IPS-NIHi11 (cell line): ENCODE measurements at regions not wholly inside any gene's neighbourhood (a gene's known extent, or its start where the extent isn't known, plus 50 kb on each side); places are given as distances from the start of the nearest gene placed in this dataset.

Experiments
- DNase-seq: peaks from one replicate; pipeline ENCODE4 v3.0.0; 2012; ENCODE audit warnings: mixed read lengths, low spot score

DNA sequence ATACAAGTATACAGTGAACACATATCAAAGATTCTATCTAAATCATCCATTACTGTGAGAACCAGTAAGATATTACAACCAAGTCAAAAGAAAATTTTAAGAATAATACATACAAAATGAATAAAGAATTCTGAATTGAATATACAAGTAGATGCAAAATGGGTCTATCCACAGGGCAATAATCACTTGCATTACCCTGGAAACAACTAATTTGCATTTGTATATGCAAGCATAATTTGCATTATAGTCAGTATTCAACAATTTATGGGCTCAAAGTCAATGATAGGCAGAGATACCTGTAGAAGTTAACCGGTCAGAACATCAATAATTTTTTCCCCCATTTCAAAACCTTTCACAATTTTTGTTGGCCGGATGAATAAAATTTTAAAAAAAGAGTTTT, 512.2 kb upstream of the ALCAM start:
- DNase-seq: no peak

DNA sequence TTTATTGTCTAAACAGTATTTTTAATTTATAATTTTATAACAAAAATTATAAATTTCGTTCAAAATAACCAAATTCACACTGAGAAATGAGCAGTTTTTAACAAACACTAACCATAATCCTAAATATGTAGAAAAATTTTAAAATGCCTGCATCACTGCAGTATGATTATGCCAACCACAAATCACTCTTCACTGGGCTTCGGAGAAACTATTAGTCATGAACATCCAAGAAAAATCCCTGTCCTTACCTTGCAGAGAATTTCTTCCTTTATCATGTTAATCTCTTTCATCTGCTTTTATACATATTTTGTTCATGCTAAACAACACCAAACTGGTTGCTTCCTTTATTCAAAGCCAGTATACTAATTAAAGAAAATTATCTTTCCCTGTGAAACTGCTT, 511.0 kb upstream of the ALCAM start:
- no peak for DNase-seq

DNA sequence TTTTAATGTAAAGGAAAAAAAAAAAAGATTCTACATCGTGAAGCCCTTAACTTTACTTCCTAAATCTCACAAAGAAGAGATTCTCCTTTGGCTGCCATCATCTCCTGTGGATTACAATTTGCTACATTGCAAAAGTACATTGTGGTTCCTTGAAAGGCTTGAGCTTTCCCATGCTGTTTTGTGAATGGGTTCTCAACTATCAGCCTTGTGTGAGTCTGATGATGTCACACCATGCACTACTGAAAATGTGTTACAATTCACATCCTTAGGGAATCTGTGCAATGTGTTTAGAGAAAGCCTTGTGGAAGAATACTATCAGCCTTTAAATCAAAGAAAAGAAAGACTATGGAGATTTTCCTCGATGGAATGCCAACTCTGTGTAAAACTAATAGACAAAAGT, 510.0 kb upstream of the ALCAM start:
- DNase-seq: no peak

- DNase-seq: no peak
Measured at GRCh38 chr3:104868291-104868690, 498.4 kb upstream of the ALCAM start.

DNA sequence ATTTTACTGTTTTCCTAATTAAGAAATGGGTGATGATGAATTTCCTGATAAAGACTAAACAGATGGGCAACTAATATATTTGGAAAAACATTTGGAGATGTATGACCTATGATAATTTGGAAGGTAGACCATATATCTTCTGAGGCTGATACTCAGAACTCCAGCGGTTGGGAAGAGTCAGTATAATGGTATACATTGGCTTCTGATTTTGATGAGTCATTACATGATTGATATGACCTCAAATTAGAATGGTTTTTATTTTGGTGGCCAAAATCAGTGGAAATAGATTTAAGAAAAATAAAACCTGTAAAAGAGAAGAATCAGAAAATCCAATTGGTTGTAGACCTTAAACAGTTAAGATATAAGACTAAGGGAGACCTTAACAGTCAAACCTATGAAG, 496.4 kb upstream of the ALCAM start:
- no peak for DNase-seq

DNA sequence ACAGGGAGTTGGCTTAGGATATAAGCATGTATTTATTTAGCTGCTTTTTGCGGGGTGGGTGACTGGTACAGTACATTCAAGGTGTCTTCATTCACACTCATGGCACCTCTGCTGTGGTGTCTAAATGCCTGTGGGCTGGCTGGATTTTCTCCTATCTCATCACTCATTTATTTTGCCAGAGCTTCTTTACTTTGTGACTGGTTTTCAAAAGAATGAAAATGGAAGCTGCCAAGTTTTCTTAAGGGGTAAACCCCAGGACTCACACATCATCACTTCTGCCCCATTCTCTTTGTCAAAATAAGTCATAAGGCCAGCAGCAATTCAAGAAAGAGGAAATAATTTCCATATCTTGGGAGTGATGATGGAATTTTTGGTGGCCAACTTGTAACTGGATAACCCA, 493.4 kb upstream of the ALCAM start:
- DNase-seq: no peak

DNA sequence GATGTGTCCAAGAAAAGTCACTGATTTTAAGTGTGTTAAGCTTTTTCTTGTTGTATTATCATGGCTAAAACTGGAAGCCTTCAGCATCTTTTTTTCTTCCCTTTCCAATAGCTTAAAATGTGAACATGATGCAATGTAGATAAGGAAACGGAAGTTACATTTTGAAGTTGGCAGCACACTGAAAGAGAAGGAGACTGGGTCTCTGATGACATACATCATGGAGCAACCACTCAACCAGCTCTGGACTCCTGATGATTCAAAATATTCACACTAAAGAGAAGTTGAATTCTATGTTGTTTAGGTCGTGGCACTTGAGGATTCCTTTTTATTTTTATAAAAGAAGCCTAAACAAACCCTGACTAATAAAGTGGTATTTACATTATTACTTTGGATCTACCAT, 488.3 kb upstream of the ALCAM start:
- DNase-seq: no peak

DNA sequence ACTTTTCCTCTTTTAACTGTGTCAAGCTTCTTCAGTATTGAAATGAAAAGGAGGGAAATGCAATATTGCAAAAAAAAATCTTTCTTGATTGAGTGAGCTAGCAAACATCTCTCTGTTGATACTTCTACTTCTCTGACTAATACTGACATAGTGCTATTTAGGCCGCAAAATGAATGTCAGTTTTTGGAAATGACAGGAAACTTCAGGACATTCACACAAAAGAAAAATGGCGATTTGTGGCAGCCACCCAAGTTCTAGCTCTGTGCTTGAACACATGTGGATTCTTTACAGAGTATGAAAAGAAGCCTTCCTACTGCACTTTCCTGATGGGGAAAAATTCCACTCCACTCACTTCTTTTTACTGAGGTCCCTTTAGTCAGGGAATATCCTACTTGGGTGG, 486.8 kb upstream of the ALCAM start:
- DNase-seq: no peak

DNA sequence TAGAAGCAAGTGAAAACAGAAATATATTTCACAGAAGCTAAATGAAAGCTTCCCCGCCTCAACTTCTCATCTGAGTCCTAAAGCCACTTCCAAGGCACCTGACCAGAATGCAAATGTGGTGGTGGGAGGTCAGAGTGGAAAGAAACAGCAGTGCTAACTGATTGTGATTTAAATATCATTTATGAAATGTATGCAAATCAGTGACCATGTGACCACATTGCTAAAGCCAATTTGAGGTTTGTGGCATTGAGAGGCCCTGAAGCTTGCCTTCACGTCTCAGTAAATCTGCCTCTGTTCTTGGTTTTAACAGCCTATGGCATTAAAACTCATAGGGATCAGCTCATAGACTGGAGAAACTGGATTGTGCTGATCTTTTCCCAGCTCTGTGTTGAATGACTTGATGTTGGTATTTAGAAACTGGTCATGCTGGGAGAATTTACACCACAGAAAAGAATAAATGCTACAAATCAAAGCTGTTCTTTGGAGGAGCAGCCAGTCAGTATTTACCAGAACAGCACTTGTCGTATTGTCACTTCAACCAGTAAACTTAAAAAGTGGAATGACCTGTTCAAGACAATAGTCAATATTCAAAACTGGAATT, 481.4 kb upstream of the ALCAM start:
- DNase-seq: no peak

DNA sequence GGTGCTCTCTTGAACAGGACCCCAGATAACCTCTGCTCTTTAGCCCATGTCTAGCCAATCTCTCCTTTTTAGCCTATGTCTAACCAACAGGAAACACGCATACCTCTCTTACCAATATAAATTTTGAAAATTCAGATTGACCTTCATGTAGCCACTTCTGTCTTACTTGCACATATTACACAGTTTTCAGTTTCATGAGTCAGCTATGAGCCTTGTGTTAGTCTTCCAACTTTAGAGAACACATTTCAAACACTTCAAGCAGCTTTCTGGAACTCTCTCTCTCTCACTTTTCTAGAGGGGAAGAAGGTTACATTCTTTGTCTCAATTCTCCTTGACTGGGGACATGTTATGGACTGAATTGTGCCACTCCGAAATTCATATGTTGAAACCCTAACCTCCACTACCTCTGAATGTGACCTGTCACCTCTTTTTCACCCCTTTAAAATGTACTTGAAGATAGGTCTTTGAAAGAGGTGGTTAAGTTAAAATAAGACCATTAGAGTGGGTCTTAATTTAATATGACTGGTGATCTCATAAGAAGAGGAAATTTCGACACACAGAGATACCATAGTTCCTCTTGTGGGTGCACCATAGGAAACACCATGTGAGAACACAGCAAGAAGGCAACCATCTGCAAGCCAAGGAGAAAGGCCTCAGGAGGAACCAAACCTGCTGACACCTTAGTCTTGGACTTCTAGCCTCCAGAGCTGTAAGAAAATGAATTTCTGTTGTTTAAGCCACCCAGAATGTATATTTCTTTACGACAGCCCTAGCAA, 480.3 kb upstream of the ALCAM start:
- DNase-seq: no peak

DNA sequence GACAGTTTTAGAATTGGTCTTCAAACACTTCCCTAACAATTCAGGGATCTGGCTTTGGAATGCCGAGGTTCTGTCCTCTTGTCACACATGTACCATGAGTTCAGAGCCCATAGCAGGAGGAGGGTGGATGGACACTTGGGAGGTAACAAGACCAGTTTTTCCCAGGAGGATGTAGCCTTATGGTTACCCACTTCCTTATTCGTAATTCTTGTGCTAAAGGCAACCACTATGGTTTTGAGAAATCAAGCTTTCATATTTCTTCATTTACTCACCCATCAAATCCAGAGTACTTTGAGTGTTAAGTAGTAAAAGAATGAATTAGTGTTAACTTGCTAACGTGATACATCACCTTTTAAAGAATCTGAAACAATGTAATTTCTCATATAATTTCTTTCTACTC, 479.6 kb upstream of the ALCAM start:
- DNase-seq: no peak

DNA sequence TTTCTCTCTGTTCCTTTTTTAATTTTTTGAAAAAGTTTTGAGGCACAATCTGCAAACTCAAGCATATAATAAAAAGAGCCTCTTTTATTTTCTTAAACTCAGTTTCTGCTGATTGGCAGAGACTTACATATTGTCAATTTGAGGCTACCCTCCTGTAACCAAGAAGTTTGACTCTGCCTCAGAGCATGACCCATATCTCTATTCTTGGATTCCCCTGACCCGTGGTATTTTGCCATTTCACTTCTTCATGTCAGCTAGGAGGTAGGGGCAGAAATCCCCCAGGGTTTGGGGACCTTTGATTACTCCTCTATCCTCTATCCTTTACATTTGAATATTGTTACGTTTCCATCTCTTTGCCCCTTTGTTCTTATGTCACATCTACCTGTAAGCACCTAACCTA, 479.1 kb upstream of the ALCAM start:
- DNase-seq: no peak

- DNase-seq: no peak
Measured at GRCh38 chr3:104892044-104892443, 474.7 kb upstream of the ALCAM start.

- no peak for DNase-seq
Measured at GRCh38 chr3:104896624-104897023, 470.1 kb upstream of the ALCAM start.

DNA sequence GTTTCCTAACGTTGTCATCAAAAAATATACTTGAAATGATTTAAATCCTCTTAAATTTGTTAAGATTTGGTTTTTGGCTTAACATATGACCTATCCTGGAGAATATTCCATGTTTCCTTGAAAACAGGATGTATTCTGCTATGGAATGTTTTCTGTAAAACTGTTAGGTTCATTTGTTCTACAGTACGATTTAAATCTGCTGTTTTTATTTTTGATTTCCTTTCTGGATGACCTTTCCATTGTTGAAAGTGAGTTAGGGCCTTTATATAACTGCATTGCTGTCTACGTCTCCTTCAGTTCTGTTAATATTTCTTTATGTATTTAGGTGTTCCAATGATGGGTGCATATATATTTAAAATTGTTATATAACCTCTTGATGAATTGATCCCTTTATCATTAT, 465.3 kb upstream of the ALCAM start:
- no peak for DNase-seq

DNA sequence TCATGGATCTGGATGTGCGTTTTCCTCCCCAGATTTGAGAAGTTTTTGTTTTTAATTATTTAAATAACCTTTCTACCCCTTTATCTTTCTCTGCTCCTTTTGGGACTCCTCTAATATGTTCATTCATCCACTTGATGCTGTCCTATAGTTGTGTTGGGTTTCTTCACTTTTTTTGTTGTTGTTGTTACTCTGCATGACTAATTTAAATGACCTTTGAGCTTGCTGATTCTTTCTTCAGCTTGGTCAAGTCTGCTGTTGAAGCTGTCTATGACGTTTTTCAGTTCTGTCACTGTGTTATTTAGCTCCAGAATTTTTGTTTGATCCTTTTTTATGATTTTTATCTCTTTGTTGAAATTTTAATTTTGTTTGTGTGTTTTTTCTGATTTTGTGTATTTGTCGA, 463.6 kb upstream of the ALCAM start:
- no peak for DNase-seq

DNA sequence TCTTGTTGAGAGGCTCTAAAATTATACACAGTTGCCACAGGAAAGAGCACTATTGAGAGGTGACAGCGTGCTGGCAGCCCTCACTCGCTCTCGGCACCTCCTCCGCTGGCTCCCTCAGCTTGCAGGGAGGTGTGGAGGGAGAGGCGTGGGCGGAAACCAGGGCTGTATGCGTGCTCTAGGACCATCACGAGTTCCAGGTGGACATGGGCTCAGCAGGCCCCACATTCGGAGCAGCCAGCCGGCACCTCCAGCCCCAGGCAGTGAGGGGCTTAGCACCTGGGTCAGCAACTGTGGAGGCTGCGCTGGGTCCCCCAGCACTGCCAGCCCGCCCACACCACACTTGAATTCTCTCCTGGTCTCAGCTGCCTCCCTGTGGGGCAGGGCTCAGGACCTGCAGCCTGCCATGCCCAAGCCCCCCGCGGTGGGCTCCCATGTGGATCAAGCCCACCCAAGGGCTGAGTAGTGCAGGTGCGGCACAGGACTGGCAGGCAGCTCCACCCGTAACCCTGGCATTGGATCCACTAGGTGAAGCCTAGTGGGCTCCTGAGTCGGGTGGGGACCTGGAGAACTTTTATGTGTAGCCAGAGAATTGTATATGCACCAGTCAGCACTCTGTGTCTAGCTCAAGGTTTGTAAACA, 460.6 kb upstream of the ALCAM start:
- no peak for DNase-seq

GRCh38 chr3:104907507-104907906, 459.2 kb upstream of the ALCAM start:
- DNase-seq: no peak

DNA sequence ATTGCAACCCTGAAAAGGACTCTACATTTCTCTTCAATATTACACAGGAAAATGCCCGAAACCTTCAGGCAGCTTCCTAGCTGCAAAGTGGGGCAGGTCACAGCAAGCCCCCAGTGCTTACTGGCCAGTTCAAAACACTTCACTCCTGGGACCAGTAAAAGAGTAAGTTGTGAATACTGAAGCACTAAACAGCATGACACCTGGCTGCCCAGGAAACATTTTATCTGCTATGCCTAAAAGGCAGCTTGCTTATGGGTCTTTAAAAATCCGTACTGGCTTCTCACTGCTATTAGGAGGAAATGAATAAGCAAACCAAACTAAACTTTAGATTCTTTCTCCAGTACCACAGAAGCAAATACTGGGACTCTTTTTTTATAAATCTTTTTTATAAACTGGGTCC, 457.9 kb upstream of the ALCAM start:
- no peak for DNase-seq

GRCh38 chr3:104909198-104909597, 457.5 kb upstream of the ALCAM start:
- DNase-seq: no peak

DNA sequence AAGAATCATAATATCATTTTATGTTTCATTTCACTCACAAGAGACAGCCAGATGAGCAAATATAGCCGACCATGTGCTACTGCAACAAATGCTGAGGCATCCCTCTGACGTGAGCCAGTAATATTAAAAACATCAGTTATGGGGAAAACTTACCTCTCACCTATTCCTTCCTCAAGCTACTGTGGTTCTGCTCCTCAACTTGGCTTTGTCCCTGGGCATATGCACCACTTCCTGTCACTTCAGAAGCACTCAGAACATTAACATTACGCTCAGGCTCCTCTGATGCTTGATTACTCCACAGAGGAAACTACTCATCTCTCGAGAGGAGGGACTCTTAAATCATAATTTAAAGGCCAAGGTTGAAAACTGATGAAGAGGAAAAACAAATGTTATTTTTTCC, 457.0 kb upstream of the ALCAM start:
- DNase-seq: no peak

GRCh38 chr3:104911376-104911775, 455.3 kb upstream of the ALCAM start:
- DNase-seq: no peak

GRCh38 chr3:104916971-104917370, 449.7 kb upstream of the ALCAM start:
- no peak for DNase-seq

- DNase-seq: no peak
Measured at GRCh38 chr3:104920512-104920911, 446.2 kb upstream of the ALCAM start.
